OCI-LY1 (cell line): ENCODE measurements at regions not wholly inside any gene's neighbourhood (a gene's known extent, or its start where the extent isn't known, plus 50 kb on each side); places are given as distances from the start of the nearest gene placed in this dataset.

Source experiments
- H2AFZ ChIP-seq: fragments of 200-600 bp; sonication (generic), shearing (Covaris generic); 2 replicates; pipeline ENCODE4 v1.6.0; 2014; ENCODE audit warnings: antibody characterized with exemption, mild to moderate bottlenecking, low read length
- H3F3A ChIP-seq: fragments of 200-600 bp; sonication (generic), shearing (Covaris generic); 2 replicates; pipeline ENCODE4 v1.6.0; 2014; ENCODE audit warnings: mild to moderate bottlenecking, antibody characterized with exemption, low read length, moderate library complexity; ENCODE audit not compliant: insufficient read depth
- H3K27ac ChIP-seq: fragments of 200-600 bp; sonication (generic); 2 replicates; pipeline ENCODE4 v1.5.1; 2014; ENCODE audit warnings: low read length, mixed run types, mild to moderate bottlenecking, low read depth; ENCODE audit not compliant: poor library complexity, severe bottlenecking
- H3K27me3 ChIP-seq: fragments of 200-600 bp; sonication (generic); 2 replicates; pipeline ENCODE4 v1.6.0; 2014; ENCODE audit warnings: antibody characterized with exemption, mild to moderate bottlenecking, low read length, moderate library complexity; ENCODE audit not compliant: insufficient read depth
- H3K36me3 ChIP-seq: fragments of 200-600 bp; sonication (generic); 2 replicates; pipeline ENCODE4 v1.6.1; 2014; ENCODE audit warnings: mild to moderate bottlenecking, antibody characterized with exemption, low read length, moderate library complexity, mixed read lengths; ENCODE audit not compliant: insufficient read depth
- H3K4me1 ChIP-seq: fragments of 200-600 bp; sonication (generic); 2 replicates; pipeline ENCODE4 v1.5.1; 2014; ENCODE audit warnings: mild to moderate bottlenecking, low read length, moderate library complexity; ENCODE audit not compliant: insufficient read depth, severe bottlenecking
- H3K4me2 ChIP-seq: fragments of 200-600 bp; sonication (generic), shearing (Covaris generic); 2 replicates; pipeline ENCODE4 v1.6.1; 2014; ENCODE audit warnings: low read length
- H3K4me3 ChIP-seq: fragments of 200-600 bp; sonication (generic); 2 replicates; pipeline ENCODE4 v1.5.1; 2014; ENCODE audit warnings: low read length, low read depth, mild to moderate bottlenecking, mixed read lengths; ENCODE audit not compliant: poor library complexity, severe bottlenecking
- H3K79me2 ChIP-seq: fragments of 200-600 bp; shearing (Covaris generic); 2 replicates; pipeline ENCODE4 v1.6.1; 2016; ENCODE audit warnings: mixed run types, low read length, mixed read lengths; ENCODE audit not compliant: insufficient read depth
- H3K9ac ChIP-seq: fragments of 200-600 bp; sonication (generic), shearing (Covaris generic); 2 replicates; pipeline ENCODE4 v1.6.1; 2014; ENCODE audit warnings: mild to moderate bottlenecking, low read length, mixed read lengths
- H3K9me2 ChIP-seq: fragments of 200-600 bp; sonication (generic), shearing (Covaris generic); 2 replicates; pipeline ENCODE4 v1.6.1; 2014; ENCODE audit warnings: low read depth, mild to moderate bottlenecking, low read length, mixed read lengths
- H3K9me3 ChIP-seq: fragments of 200-600 bp; shearing (Covaris generic); 2 replicates; pipeline ENCODE4 v1.6.1; 2014; ENCODE audit warnings: low read length, mixed read lengths
- H4K20me1 ChIP-seq: fragments of 200-600 bp; sonication (generic), shearing (Covaris generic); 2 replicates; pipeline ENCODE4 v1.6.0; 2016; ENCODE audit warnings: mild to moderate bottlenecking, low read length; ENCODE audit not compliant: insufficient read depth
- EZH2 ChIP-seq: fragments of 200-600 bp; sonication (generic), shearing (Covaris generic); IDR thresholded peaks from 2 replicates; pipeline ENCODE4 v1.8.0; 2017; ENCODE audit warnings: borderline replicate concordance, mixed run types, mild to moderate bottlenecking, antibody characterized with exemption, low read length, moderate library complexity, mixed read lengths
- TF ChIP-seq, protein P1 (sequence below): fragments of 200-600 bp; sonication (generic), shearing (Covaris generic); IDR thresholded peaks from 2 replicates; pipeline ENCODE4 v1.5.1; 2017; ENCODE audit warnings: mild to moderate bottlenecking, antibody characterized with exemption, low read length, moderate library complexity, mixed read lengths

DNA sequence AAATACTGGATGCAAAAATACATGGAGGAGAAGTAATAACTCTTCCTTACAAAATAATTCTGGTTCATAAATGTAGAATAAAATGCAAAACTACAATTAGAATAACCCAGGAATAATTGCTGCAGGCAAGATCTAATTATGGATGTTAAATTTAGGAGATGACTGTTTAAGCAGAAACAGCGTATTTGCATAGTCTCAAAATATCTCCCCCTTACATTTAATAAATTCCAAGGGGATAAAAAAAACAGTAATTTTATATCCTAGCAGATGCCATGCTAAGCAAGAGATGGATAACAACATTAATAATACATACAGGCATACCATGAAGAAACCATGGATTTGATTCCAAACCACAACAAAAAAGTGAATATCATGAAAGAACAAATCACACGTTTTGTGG is 1253.1 kb upstream of the MIR17HG start:
- TF ChIP-seq, protein P1, sequence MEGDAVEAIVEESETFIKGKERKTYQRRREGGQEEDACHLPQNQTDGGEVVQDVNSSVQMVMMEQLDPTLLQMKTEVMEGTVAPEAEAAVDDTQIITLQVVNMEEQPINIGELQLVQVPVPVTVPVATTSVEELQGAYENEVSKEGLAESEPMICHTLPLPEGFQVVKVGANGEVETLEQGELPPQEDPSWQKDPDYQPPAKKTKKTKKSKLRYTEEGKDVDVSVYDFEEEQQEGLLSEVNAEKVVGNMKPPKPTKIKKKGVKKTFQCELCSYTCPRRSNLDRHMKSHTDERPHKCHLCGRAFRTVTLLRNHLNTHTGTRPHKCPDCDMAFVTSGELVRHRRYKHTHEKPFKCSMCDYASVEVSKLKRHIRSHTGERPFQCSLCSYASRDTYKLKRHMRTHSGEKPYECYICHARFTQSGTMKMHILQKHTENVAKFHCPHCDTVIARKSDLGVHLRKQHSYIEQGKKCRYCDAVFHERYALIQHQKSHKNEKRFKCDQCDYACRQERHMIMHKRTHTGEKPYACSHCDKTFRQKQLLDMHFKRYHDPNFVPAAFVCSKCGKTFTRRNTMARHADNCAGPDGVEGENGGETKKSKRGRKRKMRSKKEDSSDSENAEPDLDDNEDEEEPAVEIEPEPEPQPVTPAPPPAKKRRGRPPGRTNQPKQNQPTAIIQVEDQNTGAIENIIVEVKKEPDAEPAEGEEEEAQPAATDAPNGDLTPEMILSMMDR, result no peak
- Histone ChIP-seq H3K27ac (no peak overlapping the region), H3F3A (no peaks in the 10 kb centered on the region), H3K9ac (no peak overlapping the region), H2AFZ (no peak overlapping the region), H3K4me2 (no peak overlapping the region), H3K9me2 (no peaks in the 10 kb centered on the region), H3K27me3 (no peaks in the 10 kb centered on the region), H4K20me1 (no peaks in the 10 kb centered on the region), H3K9me3 (no peaks in the 10 kb centered on the region), H3K36me3 (no peaks in the 10 kb centered on the region), H3K4me3 (no peak overlapping the region), H3K79me2 (no peaks in the 10 kb centered on the region), H3K4me1 (no peaks in the 10 kb centered on the region)

DNA sequence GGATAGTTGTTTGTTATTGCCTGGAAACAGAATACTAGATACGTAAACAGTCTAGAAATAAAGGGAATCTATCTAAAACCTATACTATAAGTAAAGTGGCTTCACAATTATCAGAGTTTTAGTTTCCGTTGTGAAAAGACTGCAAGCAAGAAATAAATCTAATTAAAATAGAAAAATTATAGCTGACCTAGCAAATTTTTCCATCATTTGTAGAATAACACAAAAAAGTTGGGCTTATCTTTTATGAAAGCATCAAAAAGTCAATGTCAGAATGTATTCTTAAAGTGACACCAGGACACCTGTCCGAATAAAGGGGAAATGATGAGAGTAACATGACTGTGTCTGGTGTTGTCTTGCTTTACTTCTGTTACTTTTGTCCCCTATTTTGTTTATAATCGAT is 1248.9 kb upstream of the MIR17HG start:
- Histone ChIP-seq H3K9me2 (no peaks in the 10 kb centered on the region), H3K4me3 (no peak overlapping the region), H3F3A (no peaks in the 10 kb centered on the region), H3K27me3 (no peaks in the 10 kb centered on the region), H3K9ac (no peak overlapping the region), H3K27ac (no peak overlapping the region), H3K9me3 (no peaks in the 10 kb centered on the region), H3K4me2 (no peak overlapping the region), H2AFZ (no peak overlapping the region), H3K36me3 (no peaks in the 10 kb centered on the region), H4K20me1 (no peaks in the 10 kb centered on the region), H3K79me2 (no peaks in the 10 kb centered on the region), H3K4me1 (no peaks in the 10 kb centered on the region)
- TF ChIP-seq, protein P1, result no peak
- TF ChIP-seq EZH2, result no peak

- H3K27ac ChIP-seq, result no peak overlapping the region
- no peaks in the 10 kb centered on the region for H4K20me1 ChIP-seq
- H3K27me3 ChIP-seq, result no peaks in the 10 kb centered on the region
- no peaks in the 10 kb centered on the region for H3K4me1 ChIP-seq
- no peak overlapping the region for H3K4me3 ChIP-seq
- no peak for TF ChIP-seq EZH2
- TF ChIP-seq, protein P1, result no peak
- H3F3A ChIP-seq, result no peaks in the 10 kb centered on the region
- H3K9ac ChIP-seq, result no peak overlapping the region
- no peaks in the 10 kb centered on the region for H3K9me3 ChIP-seq
- H3K36me3 ChIP-seq, result no peaks in the 10 kb centered on the region
- no peak overlapping the region for H3K4me2 ChIP-seq
- H3K9me2 ChIP-seq, result no peaks in the 10 kb centered on the region
- no peaks in the 10 kb centered on the region for H3K79me2 ChIP-seq
- H2AFZ ChIP-seq, result no peak overlapping the region
Observed at GRCh38 chr13:90099847-90100246, 1247.6 kb upstream of the MIR17HG start.
